OCI-LY3 (cell line): ENCODE measurements at regions not wholly inside any gene's neighbourhood (a gene's known extent, or its start where the extent isn't known, plus 50 kb on each side); places are given as distances from the start of the nearest gene placed in this dataset.

Experiments used
- H2AFZ ChIP-seq: fragments of 200-600, 300-600 bp; shearing (Covaris generic); 2 replicates; pipeline ENCODE4 v1.6.0; 2014; ENCODE audit warnings: antibody characterized with exemption, low read depth, low read length
- H3K27ac ChIP-seq: fragments of 200-600, 300-600 bp; sonication (generic); 2 replicates; pipeline ENCODE4 v1.5.1; 2014; ENCODE audit warnings: mild to moderate bottlenecking, low read length, moderate library complexity, mixed read lengths
- H3K27me3 ChIP-seq: fragments of 200-600, 300-600 bp; sonication (generic); 2 replicates; pipeline ENCODE4 v1.6.1; 2014; ENCODE audit warnings: low read depth, low read length, mixed read lengths
- H3K36me3 ChIP-seq: fragments of 200-600, 300-600 bp; sonication (generic); replicated peaks from 2 replicates; pipeline ENCODE3; 2014; ENCODE audit warnings: low read depth, low read length, mixed read lengths
- H3K4me1 ChIP-seq: fragments of 300-600, 200-600 bp; sonication (generic); 2 replicates; pipeline ENCODE4 v1.6.1; 2014; ENCODE audit warnings: low read length, mixed read lengths
- H3K4me2 ChIP-seq: fragments of 200-600, 300-600 bp; sonication (generic); 2 replicates; pipeline ENCODE4 v1.6.1; 2014; ENCODE audit warnings: low read length, mixed read lengths
- H3K4me3 ChIP-seq: fragments of 300-600, 200-600 bp; sonication (generic); 2 replicates; pipeline ENCODE4 v1.5.1; 2014; ENCODE audit warnings: antibody characterized with exemption, mild to moderate bottlenecking, low read length, moderate library complexity
- H3K79me2 ChIP-seq: fragments of 300-600, 200-600 bp; shearing (Covaris generic); 2 replicates; pipeline ENCODE4 v1.6.1; 2014; ENCODE audit warnings: mild to moderate bottlenecking, low read length, mixed read lengths
- H3K9ac ChIP-seq: fragments of 300-600, 200-600 bp; shearing (Covaris generic); 2 replicates; pipeline ENCODE4 v1.6.0; 2014; ENCODE audit warnings: mild to moderate bottlenecking, low read length, moderate library complexity
- H3K9me3 ChIP-seq: fragments of 200-600, 300-600 bp; shearing (Covaris generic); 2 replicates; pipeline ENCODE4 v1.6.1; 2014; ENCODE audit warnings: low read length, mixed read lengths; ENCODE audit not compliant: insufficient read depth
- H4K20me1 ChIP-seq: fragments of 200-600, 300-600 bp; sonication (generic); 2 replicates; pipeline ENCODE4 v1.6.1; 2016; ENCODE audit warnings: low read length, mixed read lengths; ENCODE audit not compliant: insufficient read depth
- EZH2phosphoT487 ChIP-seq: fragments of 200-600 bp; shearing (Covaris generic); IDR thresholded peaks from 2 replicates; pipeline ENCODE4 v1.6.1; 2018; ENCODE audit warnings: antibody characterized with exemption, mixed run types, low read depth
- TF ChIP-seq, protein P1 (sequence below): fragments of 200-600, 300-600 bp; sonication (generic); IDR thresholded peaks from 2 replicates; pipeline ENCODE4 v1.5.1; 2014; ENCODE audit warnings: antibody characterized with exemption, low read length, low read depth

DNA sequence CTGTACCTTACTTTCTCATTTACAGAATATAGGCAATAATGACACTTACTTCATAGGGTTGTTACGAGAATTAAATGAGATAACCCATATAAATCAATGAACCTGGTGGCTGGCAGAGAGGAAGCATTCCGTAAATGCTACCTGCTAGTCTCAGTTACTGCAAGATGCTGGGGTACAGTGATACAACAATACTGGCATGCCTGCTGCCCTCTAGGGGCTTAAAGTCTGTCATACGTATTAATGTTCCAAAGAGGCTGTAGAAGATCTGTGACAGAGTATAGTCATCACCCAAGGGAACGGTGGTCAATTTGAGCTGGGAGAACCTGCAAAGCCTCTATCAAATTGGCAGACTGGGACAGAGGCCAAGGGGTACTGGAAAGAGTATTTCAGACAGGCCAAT lies 421.5 kb downstream of the GPAM start:
- Histone ChIP-seq H3K4me3 (no peak overlapping the region), H4K20me1 (no peaks in the 10 kb centered on the region), H3K9me3 (no peaks in the 10 kb centered on the region), H3K36me3 (no peaks in the 10 kb centered on the region), H3K4me1 (no peaks in the 10 kb centered on the region), H2AFZ (no peak overlapping the region), H3K27me3 (no peaks in the 10 kb centered on the region), H3K27ac (no peak overlapping the region), H3K79me2 (no peaks in the 10 kb centered on the region), H3K4me2 (no peak overlapping the region), H3K9ac (no peak overlapping the region)
- TF ChIP-seq, protein P1, sequence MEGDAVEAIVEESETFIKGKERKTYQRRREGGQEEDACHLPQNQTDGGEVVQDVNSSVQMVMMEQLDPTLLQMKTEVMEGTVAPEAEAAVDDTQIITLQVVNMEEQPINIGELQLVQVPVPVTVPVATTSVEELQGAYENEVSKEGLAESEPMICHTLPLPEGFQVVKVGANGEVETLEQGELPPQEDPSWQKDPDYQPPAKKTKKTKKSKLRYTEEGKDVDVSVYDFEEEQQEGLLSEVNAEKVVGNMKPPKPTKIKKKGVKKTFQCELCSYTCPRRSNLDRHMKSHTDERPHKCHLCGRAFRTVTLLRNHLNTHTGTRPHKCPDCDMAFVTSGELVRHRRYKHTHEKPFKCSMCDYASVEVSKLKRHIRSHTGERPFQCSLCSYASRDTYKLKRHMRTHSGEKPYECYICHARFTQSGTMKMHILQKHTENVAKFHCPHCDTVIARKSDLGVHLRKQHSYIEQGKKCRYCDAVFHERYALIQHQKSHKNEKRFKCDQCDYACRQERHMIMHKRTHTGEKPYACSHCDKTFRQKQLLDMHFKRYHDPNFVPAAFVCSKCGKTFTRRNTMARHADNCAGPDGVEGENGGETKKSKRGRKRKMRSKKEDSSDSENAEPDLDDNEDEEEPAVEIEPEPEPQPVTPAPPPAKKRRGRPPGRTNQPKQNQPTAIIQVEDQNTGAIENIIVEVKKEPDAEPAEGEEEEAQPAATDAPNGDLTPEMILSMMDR, result no peak; the same call in 1 of the 2 replicates
- TF ChIP-seq EZH2phosphoT487, result no peak

DNA sequence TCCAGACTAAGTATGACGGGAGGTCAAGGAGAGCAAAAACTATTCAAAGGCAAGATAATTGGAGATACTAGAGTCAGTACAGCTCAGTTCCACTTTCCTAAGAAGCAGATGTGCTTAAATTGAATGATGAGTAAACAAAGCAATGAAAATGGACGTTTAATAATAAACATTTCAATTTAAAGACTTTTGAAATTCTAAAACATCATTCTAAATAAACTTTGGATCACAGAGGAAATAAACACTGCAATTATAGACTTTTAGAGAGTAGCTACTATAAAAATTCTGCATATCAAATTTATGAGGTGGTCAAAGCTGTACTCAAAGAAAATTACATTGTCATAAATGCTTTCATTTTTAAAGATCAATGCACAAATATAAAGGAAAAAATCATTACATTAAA lies 418.3 kb downstream of the GPAM start:
- H4K20me1 ChIP-seq, result no peaks in the 10 kb centered on the region
- H3K4me3 ChIP-seq, result no peak overlapping the region
- no peaks in the 10 kb centered on the region for H3K4me1 ChIP-seq
- TF ChIP-seq, protein P1, result no peak
- TF ChIP-seq EZH2phosphoT487, result no peak
- no peak overlapping the region for H3K4me2 ChIP-seq
- no peaks in the 10 kb centered on the region for H3K36me3 ChIP-seq
- H3K9ac ChIP-seq, result no peak overlapping the region
- no peaks in the 10 kb centered on the region for H3K27me3 ChIP-seq
- no peaks in the 10 kb centered on the region for H3K9me3 ChIP-seq
- H3K79me2 ChIP-seq, result no peaks in the 10 kb centered on the region
- H2AFZ ChIP-seq, result no peak overlapping the region
- no peak overlapping the region for H3K27ac ChIP-seq

DNA sequence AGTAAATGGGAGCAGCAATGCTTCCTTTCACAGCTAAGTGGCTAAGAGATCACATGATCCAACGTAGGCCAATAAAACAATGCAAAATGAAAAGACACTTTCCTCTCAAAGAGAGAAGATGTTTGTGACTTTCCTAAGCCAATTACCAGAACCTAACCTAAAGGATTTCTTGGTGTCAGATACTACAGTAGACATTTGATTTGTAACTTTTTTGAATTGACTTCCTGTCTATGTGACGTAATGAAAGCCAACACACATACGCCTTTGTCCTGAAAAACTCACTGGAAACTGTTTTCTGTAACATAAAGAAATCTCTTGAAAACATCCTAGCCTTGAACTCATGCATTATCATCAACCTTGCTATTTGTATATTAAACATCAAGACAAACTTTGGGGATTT lies 417.1 kb downstream of the GPAM start:
- H3K27ac ChIP-seq, result no peak overlapping the region
- H3K4me3 ChIP-seq, result no peak overlapping the region
- H3K9ac ChIP-seq, result no peak overlapping the region
- H3K9me3 ChIP-seq, result no peaks in the 10 kb centered on the region
- H3K36me3 ChIP-seq, result no peaks in the 10 kb centered on the region
- H3K4me1 ChIP-seq, result no peaks in the 10 kb centered on the region
- no peaks in the 10 kb centered on the region for H4K20me1 ChIP-seq
- H2AFZ ChIP-seq, result no peak overlapping the region
- no peaks in the 10 kb centered on the region for H3K27me3 ChIP-seq
- no peaks in the 10 kb centered on the region for H3K79me2 ChIP-seq
- H3K4me2 ChIP-seq, result no peak overlapping the region
- TF ChIP-seq EZH2phosphoT487, result no peak
- TF ChIP-seq, protein P1, result no peak

DNA sequence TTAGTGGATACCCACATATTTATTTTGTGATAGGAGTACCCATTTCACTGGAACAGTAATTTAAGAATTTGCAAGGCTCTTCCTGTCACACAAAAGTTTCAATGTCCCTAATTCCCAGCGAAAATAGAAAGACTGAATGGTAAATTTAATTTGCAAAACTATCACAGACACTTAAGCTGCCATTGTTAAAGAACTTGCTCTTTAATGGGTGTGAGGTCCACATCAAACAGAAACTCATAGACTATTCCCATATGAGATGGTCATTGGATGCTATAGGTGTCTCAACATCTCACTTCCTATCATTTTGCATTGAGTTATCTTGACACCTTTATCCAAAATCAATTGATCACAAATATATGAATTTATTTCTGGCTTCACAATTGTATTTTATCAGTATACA lies 415.9 kb downstream of the GPAM start:
- H3K27me3 ChIP-seq, result no peaks in the 10 kb centered on the region
- H3K9me3 ChIP-seq, result no peaks in the 10 kb centered on the region
- TF ChIP-seq, protein P1, result no peak
- no peak for TF ChIP-seq EZH2phosphoT487
- no peak overlapping the region for H3K9ac ChIP-seq
- no peak overlapping the region for H3K4me2 ChIP-seq
- H3K79me2 ChIP-seq, result no peaks in the 10 kb centered on the region
- no peaks in the 10 kb centered on the region for H3K4me1 ChIP-seq
- no peaks in the 10 kb centered on the region for H4K20me1 ChIP-seq
- no peak overlapping the region for H3K27ac ChIP-seq
- H3K36me3 ChIP-seq, result no peaks in the 10 kb centered on the region
- no peak overlapping the region for H3K4me3 ChIP-seq
- H2AFZ ChIP-seq, result no peak overlapping the region
